Breast epithelium (tissue), 4 donors: ENCODE measurements at regions not wholly inside any gene's neighbourhood (a gene's known extent, or its start where the extent isn't known, plus 50 kb on each side); places are given as distances from the start of the nearest gene placed in this dataset.

ENCODE experiments used
- DNase-seq, 2 donors: peaks; one replicate each; pipeline ENCODE4 v3.0.0-alpha.2; 2019; ENCODE audit warnings: low spot score in 2 of 2
- H3K27ac ChIP-seq, 2 donors: fragments of 200-600 bp; sonication (generic) in 1 of 2; one replicate each; pipeline ENCODE4 v1.5.1; 2016 to 2019; ENCODE audit warnings: mild to moderate bottlenecking in 1 of 2
- H3K27me3 ChIP-seq, 2 donors: fragments of 200-600 bp; sonication (generic) in 1 of 2; one replicate each; pipeline versions ENCODE4 v1.5.1 to v1.6.0; 2017 to 2019; ENCODE audit warnings: control low read depth in 1 of 2, mild to moderate bottlenecking in 1 of 2
- H3K36me3 ChIP-seq: fragments of 200-600 bp; one replicate; pipeline ENCODE4 v1.5.1; 2019
- H3K4me1 ChIP-seq, 2 donors: fragments of 200-600 bp; sonication (generic); one replicate each; pipeline ENCODE4 v1.5.1; 2016 to 2019; ENCODE audit warnings: control low read depth in 1 of 2
- H3K4me3 ChIP-seq, 3 donors: fragments of 200-600 bp; sonication (generic); 1 replicate in 2 of 3; 2 replicates in 1 of 3; pipeline ENCODE4 v1.5.1; 2016 to 2019; ENCODE audit warnings: mild to moderate bottlenecking in 3 of 3, moderate library complexity in 2 of 3
- H3K9me3 ChIP-seq, 2 donors: fragments of 200-600 bp; sonication (generic) in 1 of 2; one replicate each; pipeline ENCODE4 v1.5.1; 2016 to 2019; ENCODE audit warnings: control low read depth in 1 of 2
- CTCF ChIP-seq, 3 donors: fragments of 450-650 bp; IDR thresholded peaks; one replicate each; pipeline ENCODE4 v1.5.1; 2016 to 2017; ENCODE audit warnings: antibody characterized with exemption in 3 of 3, mild to moderate bottlenecking in 3 of 3, moderate library complexity in 3 of 3
- POLR2A ChIP-seq: fragments of 450-650 bp; IDR thresholded peaks from one replicate; pipeline ENCODE4 v1.6.1; 2016; ENCODE audit warnings: antibody characterized with exemption, mild to moderate bottlenecking, moderate library complexity
- POLR2AphosphoS5 ChIP-seq, 3 donors: sonication (generic); formaldehyde crosslinking; IDR thresholded peaks; one replicate each; pipeline ENCODE4 v1.6.1; 2017; ENCODE audit warnings: antibody characterized with exemption in 3 of 3
- intact Hi-C: fragments of 100-400 bp; cut with DNase I; formaldehyde crosslinking; loops from one replicate; pipeline ENCODE4 v1.15.1; 2023; ENCODE audit warnings: low total_unique reads

- no peak overlapping the region for H3K4me3 ChIP-seq
- H3K4me1 ChIP-seq: no peaks in the 10 kb centered on the region
- H3K27ac ChIP-seq: no peak overlapping the region
These were observed 434.2 kb upstream of the MKI67 start for GRCh38 chr10:128560406-128560805.

GRCh38 chr10:128560993-128561392 lies 434.8 kb upstream of the MKI67 start:
- Histone ChIP-seq H3K36me3 (no peaks in the 10 kb centered on the region), H3K27ac (no peak overlapping the region), H3K9me3 (no peaks in the 10 kb centered on the region), H3K4me3 (no peak overlapping the region), H3K4me1 (no peaks in the 10 kb centered on the region), H3K27me3 (no peaks in the 10 kb centered on the region)
- DNase-seq: no peak
- intact Hi-C loops: no loop called here
- TF ChIP-seq POLR2A (no peak), POLR2AphosphoS5 (IDR thresholded peaks at IDR 0.05) (no peak), CTCF (IDR thresholded peaks at IDR 0.05) (no peak)

More at GRCh38 chr10:128560406-128560805, 434.2 kb upstream of the MKI67 start:
- Histone ChIP-seq H3K27me3 (no peaks in the 10 kb centered on the region), H3K9me3 (no peaks in the 10 kb centered on the region), H3K36me3 (no peaks in the 10 kb centered on the region)
- intact Hi-C loops: no loop called here
- TF ChIP-seq CTCF (IDR thresholded peaks at IDR 0.05) (no peak), POLR2A (no peak), POLR2AphosphoS5 (IDR thresholded peaks at IDR 0.05) (no peak)
- DNase-seq: no peak

- Histone ChIP-seq H3K36me3 (no peaks in the 10 kb centered on the region), H3K27ac (no peak overlapping the region), H3K9me3 (no peaks in the 10 kb centered on the region), H3K4me3 (no peak overlapping the region), H3K27me3 (no peaks in the 10 kb centered on the region), H3K4me1 (no peaks in the 10 kb centered on the region)
- no peak for TF ChIP-seq POLR2AphosphoS5 (IDR thresholded peaks at IDR 0.05)
- no peak for TF ChIP-seq CTCF (IDR thresholded peaks at IDR 0.05)
- TF ChIP-seq POLR2A: no peak
- intact Hi-C loops: no loop called here
- no peak for DNase-seq
These were observed 437.2 kb upstream of the MKI67 start for GRCh38 chr10:128563387-128563786.

GRCh38 chr10:128563904-128564303 lies 437.7 kb upstream of the MKI67 start:
- intact Hi-C loops: no loop called here
- H3K36me3 ChIP-seq: no peaks in the 10 kb centered on the region
- no peak overlapping the region for H3K4me3 ChIP-seq
- no peak for DNase-seq
- H3K27me3 ChIP-seq: no peaks in the 10 kb centered on the region
- no peak overlapping the region for H3K27ac ChIP-seq
- no peaks in the 10 kb centered on the region for H3K9me3 ChIP-seq
- H3K4me1 ChIP-seq: no peaks in the 10 kb centered on the region
- TF ChIP-seq CTCF (IDR thresholded peaks at IDR 0.05): no peak

- TF ChIP-seq POLR2A (no peak), CTCF (IDR thresholded peaks at IDR 0.05) (no peak), POLR2AphosphoS5 (IDR thresholded peaks at IDR 0.05) (no peak)
- H3K4me3 ChIP-seq: no peak overlapping the region
- no peaks in the 10 kb centered on the region for H3K9me3 ChIP-seq
- intact Hi-C loops: no loop called here
- no peak for DNase-seq
- no peaks in the 10 kb centered on the region for H3K27me3 ChIP-seq
- H3K36me3 ChIP-seq: no peaks in the 10 kb centered on the region
- H3K4me1 ChIP-seq: no peaks in the 10 kb centered on the region
- no peak overlapping the region for H3K27ac ChIP-seq
These were observed 440.2 kb upstream of the MKI67 start for GRCh38 chr10:128566361-128566968.
